GM13976 (cell line): ENCODE measurements at regions not wholly inside any gene's neighbourhood (a gene's known extent, or its start where the extent isn't known, plus 50 kb on each side); places are given as distances from the start of the nearest gene placed in this dataset.

Experiments
- DNase-seq: peaks from one replicate; pipeline ENCODE4 v3.0.0; 2012; ENCODE audit warnings: low spot score
- CTCF ChIP-seq: IDR thresholded peaks from 2 replicates; pipeline ENCODE4 v1.5.1; 2012; ENCODE audit warnings: borderline replicate concordance, mild to moderate bottlenecking; ENCODE audit not compliant: insufficient read depth; ENCODE audit errors: extremely low read depth, missing control alignments, control extremely low read depth
- in situ Hi-C: fragments of 300-500 bp; cut with MboI; formaldehyde crosslinking; loops from one replicate; pipeline ENCODE4 v1.12.0; 2022; ENCODE audit warnings: low sequenced_read_pairs, mixed read lengths, inconsistent platforms; ENCODE audit not compliant: unreplicated experiment

- no peak for TF ChIP-seq CTCF
- in situ Hi-C loops, result no loop called here
- no peak for DNase-seq
Observed at GRCh38 chr12:114744285-114744684, 60.3 kb upstream of the TBX3 start.

- no peak for TF ChIP-seq CTCF
- no peak for DNase-seq
- in situ Hi-C loops, result no loop called here
Observed at GRCh38 chr12:114743799-114744198, 59.8 kb upstream of the TBX3 start.

GRCh38 chr12:114743289-114743688 is 59.3 kb upstream of the TBX3 start:
- TF ChIP-seq CTCF, result no peak
- DNase-seq, result no peak
- in situ Hi-C loops, result no loop called here

- no peak for DNase-seq
- in situ Hi-C loops, result no loop called here
- TF ChIP-seq CTCF, result no peak
Observed at GRCh38 chr12:114742363-114742762, 58.4 kb upstream of the TBX3 start.

- no peak for DNase-seq
- no peak for TF ChIP-seq CTCF
- in situ Hi-C loops, result no loop called here
Observed at GRCh38 chr12:114741940-114742339, 58.0 kb upstream of the TBX3 start.

GRCh38 chr12:114740448-114740847 is 56.5 kb upstream of the TBX3 start:
- no peak for DNase-seq
- no peak for TF ChIP-seq CTCF
- in situ Hi-C loops, result no loop called here
